IMR-90 (cell line): ENCODE measurements at regions not wholly inside any gene's neighbourhood (a gene's known extent, or its start where the extent isn't known, plus 50 kb on each side); places are given as distances from the start of the nearest gene placed in this dataset.
"Not testable (repeated sequence)": the region's sequence is repeated elsewhere in the genome, so short reads cannot be mapped to it uniquely, and the experiment has no call there.

ENCODE experiments used
- BHLHE40 ChIP-seq: fragments of 150-350 bp; IDR thresholded peaks from 2 replicates; pipeline ENCODE4 v1.6.1; 2016; ENCODE audit warnings: mild to moderate bottlenecking, low read depth, low read length
- CEBPB ChIP-seq: IDR thresholded peaks from 2 replicates; pipeline ENCODE4 v1.6.1; 2012; ENCODE audit warnings: low read depth, low read length, improper control_type of control experiment
- CHD1 ChIP-seq: IDR thresholded peaks from 2 replicates; pipeline ENCODE4 v1.6.1; 2012; ENCODE audit warnings: low read depth, low read length, improper control_type of control experiment
- CTCF ChIP-seq: conservative IDR thresholded peaks from 2 replicates; pipeline ENCODE4 v1.5.1; 2012; ENCODE audit warnings: mild to moderate bottlenecking, low read depth, low read length, improper control_type of control experiment
- ELK1 ChIP-seq: fragments of 150-350 bp; IDR thresholded peaks from 2 replicates; pipeline ENCODE4 v1.6.1; 2016; ENCODE audit warnings: low read depth, mild to moderate bottlenecking, low read length, moderate library complexity, borderline replicate concordance
- FOS ChIP-seq: fragments of 150-350 bp; IDR thresholded peaks from 2 replicates; pipeline ENCODE4 v1.6.1; 2016; ENCODE audit warnings: low read depth, low read length
- MAFK ChIP-seq: IDR thresholded peaks from 2 replicates; pipeline ENCODE4 v1.6.1; 2012; ENCODE audit warnings: low read depth, low read length, improper control_type of control experiment
- MAZ ChIP-seq: IDR thresholded peaks from 2 replicates; pipeline ENCODE4 v1.6.1; 2012; ENCODE audit warnings: low read depth, mild to moderate bottlenecking, low read length, improper control_type of control experiment, moderate library complexity, borderline replicate concordance
- NFE2L2 ChIP-seq: fragments of 150-350 bp; IDR thresholded peaks from 2 replicates; pipeline ENCODE4 v1.6.1; 2016; ENCODE audit warnings: low read depth, mild to moderate bottlenecking, low read length
- POLR2A ChIP-seq: IDR thresholded peaks from 2 replicates; pipeline ENCODE4 v1.6.1; 2012; ENCODE audit warnings: mild to moderate bottlenecking, low read depth, low read length
- RAD21 ChIP-seq: IDR thresholded peaks from 2 replicates; pipeline ENCODE4 v1.6.1; 2012; ENCODE audit warnings: low read length, improper control_type of control experiment
- SMC3 ChIP-seq: fragments of 150-350 bp; IDR thresholded peaks from 2 replicates; pipeline ENCODE4 v1.6.1; 2016; ENCODE audit warnings: low read depth, mild to moderate bottlenecking, antibody characterized with exemption, low read length, moderate library complexity
- USF2 ChIP-seq: fragments of 150-350 bp; IDR thresholded peaks from 2 replicates; pipeline ENCODE4 v1.6.1; 2017; ENCODE audit warnings: mild to moderate bottlenecking, antibody characterized with exemption, low read length, low read depth

GRCh38 chr4:154907345-154908045 lies 126.4 kb downstream of the RBM46 start:
- TF ChIP-seq RAD21, MAZ, CTCF, SMC3, POLR2A, MAFK, ELK1, CHD1, USF2, BHLHE40, FOS, CEBPB, NFE2L2: not testable (repeated sequence)
